K562 (cell line): ENCODE measurements at regions not wholly inside any gene's neighbourhood (a gene's known extent, or its start where the extent isn't known, plus 50 kb on each side); places are given as distances from the start of the nearest gene placed in this dataset.

Experiments used
- ATAC-seq: fragments of 200-7000 bp; cut with Tn5 transposase; 3 replicates; pipeline ENCODE4 v1.9.1; 2020; ENCODE audit warnings: moderate library complexity
- BruUV-seq: library from RNA; stranded (reverse); fragments of 400-500 nt; replicated peaks from 2 replicates; lab custom pipeline; 2021; lab: Mats Ljungman, UMichigan
- CTCF ChIA-PET: fragments of 300-600 bp; formaldehyde crosslinking; extraction: SDS; loops from one replicate; lab custom pipeline; 2021; ENCODE audit warnings: low intra/inter-chr PET ratio; lab: Yijun Ruan, JAX
- POLR2A ChIA-PET: fragments of 300-600, 350-650 bp; sonication (Branson Sonifier 250); formaldehyde crosslinking; extraction: SDS; loops from one replicate; lab custom pipeline; 2021; ENCODE audit warnings: antibody characterized with exemption, inconsistent platforms; lab: Yijun Ruan, JAX
- DNase-seq, 4 experiments: peaks; one replicate each; pipeline versions ENCODE4 v3.0.0 to v3.0.0-alpha.2; 2011 to 2018; ENCODE audit warnings: low spot score in 3 of 4, mixed read lengths in 3 of 4; ENCODE audit errors: extremely low read depth in 1 of 4
- FAIRE-seq: peaks from 2 replicates; lab custom pipeline; 2011; peaks lifted over from hg19 to GRCh38; lab: Jason Lieb, UNC
- H2AFZ ChIP-seq: 2 replicates; pipeline ENCODE4 v1.6.0; 2011; ENCODE audit warnings: low read depth, low read length, control low read depth, inconsistent platforms
- H3K27ac ChIP-seq: fragments of 200-600 bp; 3 replicates; pipeline ENCODE4 v1.8.0; 2011; ENCODE audit warnings: low read depth, mild to moderate bottlenecking, control low read depth, inconsistent platforms, low read length, moderate library complexity, mixed read lengths; ENCODE audit errors: extremely low read depth
- H3K27me3 ChIP-seq, 2 experiments: fragments of 300-600 bp in 1 of 2; 2 replicates in 1 of 2; 3 replicates in 1 of 2; pipeline versions ENCODE4 v1.6.0 to v1.8.0; 2011; ENCODE audit warnings: inconsistent platforms in 2 of 2, low read length in 2 of 2, mild to moderate bottlenecking in 1 of 2, mixed read lengths in 1 of 2, moderate library complexity in 1 of 2; ENCODE audit not compliant: control insufficient read depth in 2 of 2, insufficient read depth in 2 of 2
- H3K36me3 ChIP-seq: fragments of 300-600 bp; 3 replicates; pipeline ENCODE4 v1.8.0; 2011; ENCODE audit warnings: mild to moderate bottlenecking, low read length, inconsistent platforms; ENCODE audit not compliant: control insufficient read depth, insufficient read depth
- H3K4me1 ChIP-seq, 2 experiments: fragments of 200-600 bp in 1 of 2; replicated peaks in 1 of 2; 2 replicates in 1 of 2; 3 replicates in 1 of 2; pipeline versions ENCODE4 v1.5.1 to v1.8.0; 2011; ENCODE audit warnings: inconsistent platforms in 2 of 2, low read length in 2 of 2, mild to moderate bottlenecking in 1 of 2, mixed read lengths in 1 of 2, moderate library complexity in 1 of 2; ENCODE audit not compliant: control insufficient read depth in 2 of 2, insufficient read depth in 2 of 2
- H3K4me2 ChIP-seq: 2 replicates; pipeline ENCODE4 v1.6.1; 2011; ENCODE audit warnings: low read length, control low read depth, inconsistent platforms, mixed read lengths; ENCODE audit not compliant: insufficient read depth
- H3K4me3 ChIP-seq: fragments of 200-600 bp; sonication (generic), shearing (Covaris generic); 2 replicates; pipeline ENCODE4 v1.5.1; 2016; ENCODE audit warnings: control low read depth, inconsistent platforms
- H3K79me2 ChIP-seq: fragments of 200-600 bp; 3 replicates; pipeline ENCODE4 v1.8.0; 2011; ENCODE audit warnings: low read length, inconsistent platforms; ENCODE audit not compliant: control insufficient read depth, insufficient read depth
- H3K9ac ChIP-seq, 2 experiments: 2 replicates each; pipeline versions ENCODE4 v1.6.0 to v1.6.1; 2011; ENCODE audit warnings: low read depth in 2 of 2, low read length in 2 of 2, control low read depth in 1 of 2, inconsistent platforms in 1 of 2, mild to moderate bottlenecking in 1 of 2, mixed read lengths in 1 of 2; ENCODE audit not compliant: insufficient read depth in 1 of 2
- H3K9me1 ChIP-seq: one replicate; pipeline ENCODE4 v1.6.0; 2011; ENCODE audit warnings: inconsistent platforms, mild to moderate bottlenecking, low read length, moderate library complexity; ENCODE audit not compliant: control insufficient read depth, insufficient read depth
- H3K9me3 ChIP-seq: replicated peaks from 2 replicates; pipeline ENCODE4 v1.5.1; 2011; ENCODE audit warnings: low read depth, low read length, inconsistent platforms; ENCODE audit not compliant: control insufficient read depth, insufficient read depth
- H4K20me1 ChIP-seq: replicated peaks from 2 replicates; pipeline ENCODE4 v1.6.1; 2011; ENCODE audit warnings: low read length, inconsistent platforms, mixed read lengths; ENCODE audit not compliant: control insufficient read depth, insufficient read depth
- ETS2 ChIP-seq: IDR thresholded peaks from 2 replicates; pipeline ENCODE4 v1.6.1; 2016; ENCODE audit warnings: borderline replicate concordance, missing genetic modification characterization, mild to moderate bottlenecking, moderate library complexity, missing compliant biosample characterization; ENCODE audit not compliant: poor library complexity, severe bottlenecking
- FOXA3 ChIP-seq, 2 experiments: fragments of 450-650 bp in 1 of 2; sonication (generic) in 1 of 2; formaldehyde crosslinking; IDR thresholded peaks in 1 of 2; conservative IDR thresholded peaks in 1 of 2; 2 replicates each; pipeline versions ENCODE4 v1.4.0 to v1.8.0; 2020 to 2022; ENCODE audit warnings: mild to moderate bottlenecking in 2 of 2, missing genetic modification reagents in 1 of 2
- MGA ChIP-seq: fragments of 450-650 bp; IDR thresholded peaks from 2 replicates; pipeline ENCODE4 v1.6.1; 2016; ENCODE audit warnings: mild to moderate bottlenecking, moderate library complexity
- NR2C1 ChIP-seq, 2 experiments: fragments of 450-650 bp; IDR thresholded peaks; 2 replicates each; pipeline ENCODE4 v1.6.1; 2017; ENCODE audit warnings: mild to moderate bottlenecking in 2 of 2, antibody characterized with exemption in 1 of 2, inconsistent platforms in 1 of 2, missing compliant biosample characterization in 1 of 2, missing genetic modification characterization in 1 of 2
- NR2F6 ChIP-seq: fragments of 450-650 bp; formaldehyde crosslinking; IDR thresholded peaks from 2 replicates; pipeline ENCODE4 v1.4.0; 2020; ENCODE audit warnings: mild to moderate bottlenecking
- POLR2H ChIP-seq: IDR thresholded peaks from 2 replicates; pipeline ENCODE4 v1.6.1; 2016; ENCODE audit warnings: missing genetic modification characterization, low read depth, mild to moderate bottlenecking, control low read depth, missing compliant biosample characterization, moderate library complexity
- TCF7L2 ChIP-seq: fragments of 150-350 bp; IDR thresholded peaks from 2 replicates; pipeline ENCODE4 v1.6.1; 2016; ENCODE audit warnings: low read depth, mild to moderate bottlenecking, low read length, moderate library complexity
- ZNF146 ChIP-seq: IDR thresholded peaks from one replicate; pipeline ENCODE4 v1.6.1; 2018; ENCODE audit warnings: missing compliant biosample characterization; ENCODE audit not compliant: unreplicated experiment
- ZNF232 ChIP-seq: sonication (generic); formaldehyde crosslinking; IDR thresholded peaks from 2 replicates; pipeline ENCODE4 v1.8.0; 2022; ENCODE audit warnings: mild to moderate bottlenecking, missing genetic modification reagents
- ZNF253 ChIP-seq: fragments of 250-450 bp; sonication (Bioruptor Pico); conservative IDR thresholded peaks from 2 replicates; pipeline ENCODE4 v1.6.1; 2021; ENCODE audit warnings: mild to moderate bottlenecking
- ZNF282 ChIP-seq: sonication (generic); formaldehyde crosslinking; IDR thresholded peaks from 2 replicates; pipeline ENCODE4 v1.8.1; 2023; ENCODE audit warnings: missing genetic modification reagents
- ZNF644 ChIP-seq: fragments of 200-800 bp; sonication (Bioruptor generic); IDR thresholded peaks from 2 replicates; pipeline ENCODE4 v1.6.1; 2016; ENCODE audit warnings: low read depth, missing genetic modification characterization, missing compliant biosample characterization
- WGBS: fragments of 100-300 bp; shearing (Covaris generic); methylation state at CpG from one replicate; pipeline ENCODE4 v1.1.6; 2016; ENCODE audit warnings: low coverage, mixed read lengths; ENCODE audit not compliant: insufficient coverage; ENCODE audit errors: missing lambda C conversion rate; 5-methylcytosine and 5-hydroxymethylcytosine counted together
- in situ Hi-C: fragments of 300-500 bp; cut with MboI; formaldehyde crosslinking; loops from 4 replicates; pipeline ENCODE4 v1.15.0; 2018; ENCODE audit warnings: inconsistent platforms, mixed read lengths
- intact Hi-C: fragments of 100-400 bp; cut with micrococcal nuclease; formaldehyde crosslinking; loops from 2 replicates; pipeline ENCODE4 v1.14.2; 2022

GRCh38 chr3:75180945-75181298, 483.2 kb upstream of the FRG2C start:
- CTCF ChIA-PET: no interaction called here
- Histone ChIP-seq H3K27me3 (no peaks in the 10 kb centered on the region), H3K36me3 (no peaks in the 10 kb centered on the region), H3K4me1 (no peaks in the 10 kb centered on the region), H3K9me3 (no peaks in the 10 kb centered on the region), H3K9me1 (no peaks in the 10 kb centered on the region), H3K9ac (no peak overlapping the region), H3K79me2 (no peaks in the 10 kb centered on the region), H3K4me2 (no peak overlapping the region), H2AFZ (no peak overlapping the region), H4K20me1 (no peaks in the 10 kb centered on the region), H3K27ac (no peak overlapping the region), H3K4me3 (no peak overlapping the region)
- FAIRE-seq (no peak), ATAC-seq (no peak), DNase-seq (no peak)
- POLR2A ChIA-PET: no interaction called here
- 0% methylated on average over 1 of the region's 1 CpG for whole genome bisulfite sequencing
- in situ Hi-C loops (no loop called here), intact Hi-C loops (no loop called here)
- BruUV-seq: no TSS peak
- TF ChIP-seq ZNF146 (CRISPR knock-in tag) (no peak), FOXA3 (CRISPR knock-in tag; conservative IDR thresholded peaks at IDR 0.05 in 1 of 2, IDR thresholded peaks at IDR 0.05 in 1 of 2) (no peak), ETS2 (no peak), TCF7L2 (no peak), POLR2H (tag) (no peak), MGA (no peak), ZNF232 (no peak), ZNF282 (CRISPR knock-in tag) (no peak), ZNF644 (tag) (no peak), NR2F6 (CRISPR knock-in tag) (no peak), ZNF253 (CRISPR knock-in tag) (no peak), NR2C1 (IDR thresholded peaks at IDR 0.05) (no peak), NR2C1 (tag; IDR thresholded peaks at IDR 0.05) (no peak)
